HS-27A (cell line): ENCODE measurements at regions not wholly inside any gene's neighbourhood (a gene's known extent, or its start where the extent isn't known, plus 50 kb on each side); places are given as distances from the start of the nearest gene placed in this dataset.
A peak's percentile ranks its signal among the peaks of the same experiment; 100 is the strongest.

Experiments
- DNase-seq: peaks from one replicate; pipeline ENCODE4 v3.0.0-alpha.2; 2012; ENCODE audit warnings: low read depth, missing footprints

DNA sequence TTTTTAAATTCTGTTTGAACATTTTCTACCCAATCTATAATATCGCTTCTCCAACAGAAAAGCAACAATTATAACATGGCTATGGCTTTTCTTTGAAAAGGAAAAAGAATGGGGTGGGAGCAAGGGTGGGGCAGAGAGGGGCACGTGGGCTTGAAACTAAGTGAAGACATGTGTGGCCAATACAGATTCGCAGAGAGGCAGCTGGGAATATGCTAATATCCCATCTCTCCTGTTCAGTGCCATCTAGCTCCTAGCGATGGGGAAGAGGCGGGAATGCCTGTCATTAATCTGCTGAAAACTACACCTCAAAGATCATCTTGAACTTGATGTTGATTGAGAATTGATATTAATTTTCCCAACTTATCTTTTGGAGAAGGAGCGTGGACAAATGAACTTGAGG, 65.5 kb upstream of the ITGA6 start:
- DNase-seq = no peak

DNA sequence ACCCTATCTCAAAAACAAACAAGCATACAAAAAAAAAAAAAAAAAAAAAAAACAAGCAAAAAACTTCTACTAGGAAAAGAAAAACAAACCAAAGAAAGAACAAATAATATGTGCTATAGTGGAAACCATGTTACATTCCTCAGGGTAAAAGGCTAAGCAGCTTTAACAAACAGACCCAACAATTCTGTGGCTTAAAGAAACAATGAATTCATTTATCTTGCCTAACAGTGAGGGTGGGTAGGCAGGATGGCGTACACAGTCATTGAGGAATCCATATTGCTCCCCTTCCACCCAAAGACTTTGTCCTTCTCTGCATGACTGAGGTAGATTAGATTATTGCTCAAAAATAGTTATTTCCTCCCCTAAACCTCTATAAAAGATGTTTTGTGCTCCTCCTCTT, 63.1 kb upstream of the ITGA6 start:
- no peak for DNase-seq

DNA sequence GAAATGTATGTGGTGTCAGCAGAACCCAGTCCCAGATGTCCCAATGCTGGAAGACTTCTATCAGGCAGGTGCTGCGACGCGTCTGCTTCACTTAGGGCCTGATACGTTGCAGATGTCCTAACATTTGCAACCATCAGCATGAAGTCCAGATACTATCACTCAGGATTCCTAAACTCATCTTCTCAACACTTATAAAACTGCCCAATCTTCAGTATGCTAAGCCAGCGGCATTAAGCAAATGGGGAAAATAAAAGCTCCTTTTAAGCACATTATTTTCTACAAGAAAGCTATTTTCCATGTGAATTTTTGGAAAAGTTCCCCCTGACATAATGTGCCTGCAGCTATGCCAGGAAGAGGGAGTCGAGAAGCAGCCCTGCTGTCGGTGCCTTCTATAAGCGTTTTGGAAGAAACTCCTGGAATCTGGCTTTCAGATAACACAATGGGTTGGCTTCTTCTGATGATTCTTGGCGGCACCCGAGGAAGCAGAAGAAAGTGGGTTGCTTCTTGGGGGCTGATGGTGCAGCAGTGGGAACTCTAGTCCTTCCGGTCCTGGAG, 60.7 kb upstream of the ITGA6 start:
- no peak for DNase-seq

DNA sequence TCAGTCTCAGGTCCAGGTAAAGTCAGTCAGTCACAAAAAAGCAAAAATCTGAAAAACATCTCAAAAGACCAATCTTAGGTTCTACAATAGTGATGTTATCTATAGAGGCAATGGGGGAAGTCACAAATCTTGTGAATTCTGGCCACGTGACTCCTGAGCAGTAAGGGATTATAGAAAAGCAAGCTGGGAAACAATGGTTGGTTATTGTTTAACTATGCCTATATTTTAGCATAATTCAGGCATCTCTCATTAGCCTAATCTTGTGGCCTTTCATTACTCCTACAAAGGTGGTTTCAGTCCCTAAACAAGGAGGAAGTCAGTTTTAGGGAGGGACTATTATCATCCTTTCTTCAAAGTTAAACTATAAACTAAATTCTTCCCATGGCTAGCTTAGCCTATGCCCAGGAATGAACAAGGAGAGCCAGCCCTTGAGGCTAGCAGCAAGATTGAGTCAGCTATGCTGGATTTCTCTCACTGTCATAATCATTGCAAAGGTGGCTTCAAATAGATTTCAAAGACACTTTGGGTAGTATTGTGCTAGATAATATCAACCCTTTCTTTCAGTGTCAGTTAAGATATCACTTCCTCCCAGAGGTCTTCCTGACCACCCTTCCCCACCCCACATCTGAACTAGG, 56.4 kb upstream of the ITGA6 start:
- DNase-seq = no peak

- no peak for DNase-seq
Observed at GRCh38 chr2:172372436-172372835, 55.0 kb upstream of the ITGA6 start.

GRCh38 chr2:172373076-172373475, 54.3 kb upstream of the ITGA6 start:
- no peak for DNase-seq

- peak; percentile 5 for DNase-seq
Observed at GRCh38 chr2:172373766-172374165, 53.6 kb upstream of the ITGA6 start.

DNA sequence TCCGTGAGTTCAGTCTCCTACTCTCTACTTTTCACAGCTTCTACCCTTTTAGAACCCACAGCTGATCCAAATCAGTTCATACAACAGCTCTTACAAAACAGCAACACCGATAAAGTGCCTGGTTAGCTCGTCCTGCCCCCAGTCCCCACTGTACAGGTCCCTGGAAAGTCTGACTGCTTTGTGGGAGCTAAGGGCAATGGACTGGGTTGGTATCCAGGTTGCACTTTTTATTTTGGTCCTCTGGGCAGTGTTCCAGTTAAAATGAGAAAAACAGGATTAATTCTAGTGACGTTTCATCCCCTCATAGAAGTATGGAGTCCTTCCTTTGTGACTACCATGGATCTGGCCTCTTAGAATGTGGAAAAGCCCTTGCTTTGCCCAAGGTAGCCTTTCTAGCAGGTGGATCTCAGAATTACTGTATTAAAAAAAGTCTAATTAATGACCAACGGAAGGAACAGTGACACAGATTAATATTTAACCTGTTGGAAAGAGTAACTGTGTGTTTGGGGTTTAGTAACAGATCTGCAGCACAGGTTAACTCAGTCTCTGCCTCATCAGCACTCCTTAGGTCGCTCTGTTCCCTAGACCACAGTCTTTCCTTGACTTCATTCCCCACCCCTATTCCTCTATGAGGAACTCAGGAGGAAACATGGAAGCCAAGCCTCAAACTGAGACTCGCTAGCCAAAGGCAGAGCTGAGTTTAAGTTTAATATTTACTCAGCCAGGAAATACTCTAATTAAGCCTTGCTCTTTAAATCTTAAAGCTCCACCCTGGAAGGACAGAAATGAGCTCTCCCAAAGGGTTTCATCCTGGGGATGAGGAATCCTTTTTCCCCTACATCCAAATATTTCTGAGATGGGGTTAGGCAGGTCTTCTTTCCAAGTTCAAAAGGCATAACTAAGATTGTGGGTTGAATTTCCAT, 52.8 kb upstream of the ITGA6 start:
- DNase-seq = no peak

DNA sequence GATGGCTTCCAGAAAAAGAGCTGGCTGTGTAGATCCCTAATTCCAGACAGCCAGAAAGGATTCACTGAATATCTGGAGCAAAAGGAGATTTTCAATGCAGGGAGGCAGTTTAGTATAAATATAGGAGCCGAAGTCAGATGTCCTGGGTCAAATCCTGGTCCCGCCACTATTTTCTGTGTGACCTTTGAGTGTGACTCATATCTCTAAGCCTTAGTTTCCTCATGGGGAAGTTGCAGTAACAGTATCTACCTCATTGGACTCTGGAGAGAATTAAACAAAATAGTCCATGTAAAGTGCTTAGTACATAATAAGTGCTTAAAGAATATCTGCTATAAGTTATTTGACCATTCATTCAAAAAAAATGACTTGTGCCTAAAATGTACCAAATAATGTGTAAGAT, 52.1 kb upstream of the ITGA6 start:
- DNase-seq = no peak

DNA sequence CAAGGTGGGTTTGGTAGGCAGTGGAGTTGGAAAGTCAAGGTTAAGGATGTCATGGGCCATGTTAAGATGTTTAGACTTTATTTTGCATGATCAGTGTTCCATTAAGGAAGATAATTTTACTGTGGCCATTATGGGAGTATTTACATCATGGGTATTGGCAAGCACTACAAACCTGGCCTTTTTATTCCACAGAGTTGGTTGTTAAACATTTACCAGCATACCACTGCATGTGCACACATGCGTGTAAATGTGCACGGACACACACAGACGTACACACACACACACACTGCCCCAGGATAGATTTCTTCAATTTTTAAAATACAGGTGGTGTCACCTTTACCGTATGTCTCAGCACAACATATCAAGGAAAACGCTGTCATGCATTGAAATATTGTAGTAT, 51.4 kb upstream of the ITGA6 start:
- DNase-seq = no peak

DNA sequence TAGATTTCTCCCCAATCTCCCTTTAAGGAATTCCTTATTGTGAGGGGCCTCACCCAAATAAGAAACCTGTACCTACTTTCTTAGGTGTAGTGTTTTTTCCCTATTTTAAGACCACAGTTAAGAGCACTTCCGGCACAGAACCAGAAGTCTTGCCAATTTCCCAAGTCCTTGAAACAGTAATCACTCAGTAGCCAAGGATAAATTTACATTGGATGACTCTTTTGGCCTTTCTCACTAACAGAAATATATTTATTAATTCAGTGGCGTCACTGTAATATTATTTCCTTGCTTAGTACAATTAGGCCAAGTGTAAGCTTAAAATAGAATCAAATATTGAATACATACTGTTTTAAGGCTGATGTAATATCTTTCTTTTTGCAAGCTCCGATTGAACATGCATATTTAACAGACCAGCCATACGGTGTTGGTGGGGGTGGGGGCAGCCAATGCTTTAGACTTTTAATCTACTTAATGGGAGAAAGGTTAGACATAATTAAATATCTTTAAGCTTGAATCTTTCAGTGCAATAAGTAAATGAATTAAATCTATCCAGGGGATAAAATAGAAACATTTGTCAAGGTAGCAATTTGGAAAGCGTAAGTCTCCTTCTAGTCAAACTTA, 50.8 kb upstream of the ITGA6 start:
- no peak for DNase-seq

GRCh38 chr2:172377408-172377807, 50.0 kb upstream of the ITGA6 start:
- DNase-seq = no peak
